ENCODE measurements at regions not wholly inside any gene's neighbourhood (a gene's known extent, or its start where the extent isn't known, plus 50 kb on each side); places are given as distances from the start of the nearest gene placed in this dataset.

GRCh38 chr9:28320616-28321015 is 747.3 kb upstream of the C9orf72 start:
- TF ChIP-seq ZNF274 (IDR thresholded peaks at IDR 0.05; ENCODE audit: low read depth, low read length) (no peak), YY1 (IDR thresholded peaks at IDR 0.05; ENCODE audit: insufficient read depth, insufficient read length) (no peak)

Measured in NT2/D1 (cell line).